ENCODE measurements at regions not wholly inside any gene's neighbourhood (a gene's known extent, or its start where the extent isn't known, plus 50 kb on each side); places are given as distances from the start of the nearest gene placed in this dataset.

GRCh38 chr5:82376307-82376706 is 98.2 kb upstream of the RPS23 start:
- no peak for TF ChIP-seq CTCF (IDR thresholded peaks at IDR 0.05; ENCODE audit: unreplicated experiment in 3 of 3)
- Mint-ChIP-seq H3K27ac (peak overlapping the region; percentile 42 to 91 (median 61)), H3K4me3 (no peak overlapping the region), H3K27me3 (ENCODE audit: low read depth) (no peaks in the 10 kb centered on the region), H3K4me1 (peaks cover 31% of the 10 kb centered on the region), H3K36me3 (ENCODE audit: low read depth) (peaks cover 10% of the 10 kb centered on the region), H3K9me3 (peaks cover 28% of the 10 kb centered on the region)

- peaks cover 25% of the 10 kb centered on the region for H3K4me1 Mint-ChIP-seq
- H3K27ac Mint-ChIP-seq, result peak overlapping the region; percentile 42 to 91 (median 61)
- TF ChIP-seq CTCF (IDR thresholded peaks at IDR 0.05; ENCODE audit: unreplicated experiment in 3 of 3), result no peak
- no peaks in the 10 kb centered on the region for H3K27me3 Mint-ChIP-seq (ENCODE audit: low read depth)
- peaks cover 28% of the 10 kb centered on the region for H3K9me3 Mint-ChIP-seq
- peaks cover 10% of the 10 kb centered on the region for H3K36me3 Mint-ChIP-seq (ENCODE audit: low read depth)
- H3K4me3 Mint-ChIP-seq, result no peak overlapping the region
Observed at GRCh38 chr5:82375488-82376244, 97.5 kb upstream of the RPS23 start.

GRCh38 chr5:82374637-82375036 is 96.5 kb upstream of the RPS23 start:
- no peak for TF ChIP-seq CTCF (IDR thresholded peaks at IDR 0.05; ENCODE audit: unreplicated experiment in 3 of 3)
- Mint-ChIP-seq H3K4me1 (peaks cover 19% of the 10 kb centered on the region), H3K4me3 (no peak overlapping the region), H3K27ac (peak overlapping the region in 1 of 3 experiments; percentile 52), H3K36me3 (ENCODE audit: low read depth) (peaks cover 10% of the 10 kb centered on the region), H3K27me3 (ENCODE audit: low read depth) (no peaks in the 10 kb centered on the region), H3K9me3 (peaks cover 19% of the 10 kb centered on the region)

- no peak overlapping the region for H3K4me3 Mint-ChIP-seq
- peak overlapping the region; percentile 50 to 90 (median 68) for H3K27ac Mint-ChIP-seq
- peaks cover 27% of the 10 kb centered on the region for H3K4me1 Mint-ChIP-seq
- TF ChIP-seq CTCF (IDR thresholded peaks at IDR 0.05; ENCODE audit: unreplicated experiment in 3 of 3), result no peak
- H3K9me3 Mint-ChIP-seq, result peaks cover 9% of the 10 kb centered on the region
- no peaks in the 10 kb centered on the region for H3K36me3 Mint-ChIP-seq (ENCODE audit: low read depth)
- H3K27me3 Mint-ChIP-seq (ENCODE audit: low read depth), result peaks cover 3% of the 10 kb centered on the region
Observed at GRCh38 chr5:82367930-82368329, 89.8 kb upstream of the RPS23 start.

- no peaks in the 10 kb centered on the region for H3K36me3 Mint-ChIP-seq (ENCODE audit: low read depth)
- H3K27me3 Mint-ChIP-seq (ENCODE audit: low read depth), result peaks cover 3% of the 10 kb centered on the region
- no peak for TF ChIP-seq CTCF (IDR thresholded peaks at IDR 0.05; ENCODE audit: unreplicated experiment in 3 of 3)
- H3K4me1 Mint-ChIP-seq, result peaks cover 35% of the 10 kb centered on the region
- no peak overlapping the region for H3K4me3 Mint-ChIP-seq
- peaks cover 6% of the 10 kb centered on the region for H3K9me3 Mint-ChIP-seq
- H3K27ac Mint-ChIP-seq, result peak overlapping the region in 2 of 3 experiments; percentile 90
Observed at GRCh38 chr5:82365744-82366228, 87.6 kb upstream of the RPS23 start.

GRCh38 chr5:82365026-82365425 is 86.9 kb upstream of the RPS23 start:
- Mint-ChIP-seq H3K27me3 (ENCODE audit: low read depth) (peaks cover 3% of the 10 kb centered on the region), H3K9me3 (peaks cover 6% of the 10 kb centered on the region), H3K36me3 (ENCODE audit: low read depth) (no peaks in the 10 kb centered on the region), H3K4me1 (peaks cover 43% of the 10 kb centered on the region), H3K27ac (peak overlapping the region in 2 of 3 experiments; percentile 90), H3K4me3 (no peak overlapping the region)
- TF ChIP-seq CTCF (IDR thresholded peaks at IDR 0.05; ENCODE audit: unreplicated experiment in 3 of 3), result no peak

Measured in nephron (organoid).